HG03565 (cell line): ENCODE measurements at regions not wholly inside any gene's neighbourhood (a gene's known extent, or its start where the extent isn't known, plus 50 kb on each side); places are given as distances from the start of the nearest gene placed in this dataset.
"Not testable (repeated sequence)": the region's sequence is repeated elsewhere in the genome, so short reads cannot be mapped to it uniquely, and the experiment has no call there.

Source experiments
- ATAC-seq: cut with Tn5 transposase; IDR thresholded peaks from one replicate; pipeline ENCODE4 v1.9.1; 2021; ENCODE audit warnings: mild to moderate bottlenecking, moderate library complexity; ENCODE audit not compliant: unreplicated experiment

DNA sequence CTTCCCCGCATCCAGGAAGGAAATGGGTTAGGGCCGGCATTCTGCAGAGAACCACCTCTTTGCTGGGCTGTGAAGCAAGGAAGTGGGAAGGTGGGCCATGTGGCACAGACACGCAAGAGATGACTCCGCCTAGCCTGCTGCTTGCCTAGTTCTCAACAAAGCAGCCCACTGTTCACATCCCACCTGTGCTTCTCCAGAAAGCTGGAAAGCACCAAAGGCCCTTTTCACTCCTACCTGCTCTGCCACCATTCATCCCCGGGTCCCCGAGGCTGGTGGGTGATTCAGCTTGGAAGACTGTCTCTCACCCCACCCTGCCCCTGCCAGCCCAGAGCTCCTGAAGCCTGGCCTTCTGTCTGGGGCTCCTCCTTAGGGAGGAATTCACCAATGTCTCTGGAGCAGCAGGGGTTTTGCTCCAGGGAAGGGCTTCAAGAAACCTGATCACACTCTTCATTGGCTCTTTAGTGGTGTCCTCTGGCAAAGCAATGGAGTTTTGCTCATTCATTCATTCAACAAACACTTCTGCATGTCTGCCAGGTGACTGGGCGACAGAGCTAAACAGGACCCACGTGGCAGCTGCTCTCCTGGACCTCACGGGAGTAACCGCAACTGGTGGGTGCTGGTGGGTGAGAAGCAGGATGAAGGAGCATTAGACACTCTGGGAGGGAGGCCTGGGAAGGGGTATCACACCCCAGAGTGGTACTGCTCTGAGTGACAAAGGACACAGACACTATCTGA is 145.4 kb upstream of the TLE3 start:
- no peak for ATAC-seq

GRCh38 chr15:70241561-70242320 is 144.0 kb upstream of the TLE3 start:
- no peak for ATAC-seq

- ATAC-seq = no peak
These were observed 143.2 kb upstream of the TLE3 start for GRCh38 chr15:70240820-70241430.

- ATAC-seq = peak; percentile 59
These were observed 142.4 kb upstream of the TLE3 start for GRCh38 chr15:70240082-70240481.

GRCh38 chr15:70238917-70239316 is 141.2 kb upstream of the TLE3 start:
- no peak for ATAC-seq

GRCh38 chr15:70237626-70238025 is 139.9 kb upstream of the TLE3 start:
- ATAC-seq = no peak

GRCh38 chr15:70236341-70237086 is 138.8 kb upstream of the TLE3 start:
- no peak for ATAC-seq

GRCh38 chr15:70235347-70235746 is 137.6 kb upstream of the TLE3 start:
- ATAC-seq = no peak

GRCh38 chr15:70234256-70234905 is 136.7 kb upstream of the TLE3 start:
- no peak for ATAC-seq

DNA sequence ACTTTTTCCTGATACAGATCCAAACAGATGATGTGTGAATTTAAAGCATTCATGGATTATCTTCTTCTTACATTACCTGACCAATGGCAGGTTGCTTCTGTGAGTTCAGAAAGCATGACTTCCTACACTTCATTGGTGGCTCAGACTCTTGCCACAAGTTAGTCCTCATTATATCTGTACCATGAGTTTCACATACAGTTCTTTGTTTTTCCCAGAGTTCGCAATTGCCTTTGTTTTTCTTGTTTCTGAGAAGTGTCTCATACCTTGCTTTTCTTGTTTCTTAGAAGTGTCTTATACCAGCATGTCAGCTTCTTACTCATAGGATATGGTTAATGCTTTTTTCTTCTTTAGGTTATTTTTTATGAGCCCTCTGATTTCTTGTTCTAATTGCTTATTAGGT is 133.8 kb upstream of the TLE3 start:
- ATAC-seq = no peak

- not testable (repeated sequence) for ATAC-seq
These were observed 130.2 kb upstream of the TLE3 start for GRCh38 chr15:70227918-70228317.

DNA sequence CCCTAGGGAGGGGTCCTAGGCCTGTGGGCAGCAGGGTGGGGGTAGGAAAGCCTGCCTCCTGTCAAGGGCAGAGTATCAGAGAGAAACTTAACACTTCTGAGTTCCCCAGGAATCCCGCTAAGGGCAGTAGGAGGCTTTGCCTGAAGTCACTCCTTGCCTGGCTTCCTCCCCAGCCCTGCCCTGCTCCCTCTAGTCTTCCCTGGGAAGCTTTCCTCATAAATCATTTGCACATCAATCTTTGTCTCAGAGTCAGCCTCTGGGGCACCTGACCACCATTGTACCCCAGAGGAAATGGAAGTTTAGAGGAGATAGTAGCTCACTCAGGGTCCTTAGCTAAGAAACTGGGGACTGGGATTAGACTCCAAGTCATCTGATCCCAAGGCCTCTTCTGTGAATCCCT is 129.4 kb upstream of the TLE3 start:
- ATAC-seq = no peak

GRCh38 chr15:70226337-70226980 is 128.7 kb upstream of the TLE3 start:
- no peak for ATAC-seq

DNA sequence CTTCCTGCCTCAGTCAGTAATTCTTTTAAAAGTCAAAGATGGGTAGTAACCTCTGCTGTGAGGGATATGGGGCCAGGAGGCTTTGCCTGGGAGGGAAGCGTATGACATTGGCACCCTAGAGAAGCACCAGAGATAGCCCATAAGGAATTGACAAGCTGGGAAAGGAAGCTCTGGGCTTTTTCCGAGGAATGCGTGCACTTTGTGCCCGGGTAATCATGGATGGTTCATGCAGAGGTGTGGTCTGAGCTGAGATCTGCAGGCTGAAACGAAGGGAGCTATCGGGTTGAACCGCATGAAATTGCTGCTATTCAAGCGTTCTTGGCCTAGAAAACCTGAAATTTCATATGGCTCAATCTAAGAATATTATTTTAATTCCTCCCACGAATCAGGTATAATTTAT is 127.7 kb upstream of the TLE3 start:
- ATAC-seq = no peak

GRCh38 chr15:70222606-70223005 is 124.9 kb upstream of the TLE3 start:
- no peak for ATAC-seq

- no peak for ATAC-seq
These were observed 122.9 kb upstream of the TLE3 start for GRCh38 chr15:70220490-70221096.

DNA sequence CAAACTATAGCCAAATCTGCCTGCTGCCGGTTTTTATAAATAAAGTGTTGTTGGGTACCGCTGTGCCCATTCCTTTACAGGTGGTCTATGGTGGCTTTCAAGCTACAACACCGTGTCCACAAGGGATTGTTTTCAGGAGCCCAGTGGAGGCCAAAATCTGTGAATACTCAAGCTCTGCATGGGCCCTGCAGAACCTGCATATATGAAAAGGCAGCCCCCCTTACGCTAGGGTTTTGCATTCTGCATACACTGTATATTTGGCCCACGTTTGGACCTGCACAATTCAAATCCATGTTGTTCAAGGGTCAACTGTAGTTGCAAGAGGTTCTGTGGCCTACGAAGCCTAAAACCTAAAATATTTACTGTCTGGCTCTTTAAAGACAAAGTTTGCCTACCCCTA is 122.2 kb upstream of the TLE3 start:
- ATAC-seq = no peak

- no peak for ATAC-seq
These were observed 121.7 kb upstream of the TLE3 start for GRCh38 chr15:70219256-70219895.
